ENCODE measurements at regions not wholly inside any gene's neighbourhood (a gene's known extent, or its start where the extent isn't known, plus 50 kb on each side); places are given as distances from the start of the nearest gene placed in this dataset.

DNA sequence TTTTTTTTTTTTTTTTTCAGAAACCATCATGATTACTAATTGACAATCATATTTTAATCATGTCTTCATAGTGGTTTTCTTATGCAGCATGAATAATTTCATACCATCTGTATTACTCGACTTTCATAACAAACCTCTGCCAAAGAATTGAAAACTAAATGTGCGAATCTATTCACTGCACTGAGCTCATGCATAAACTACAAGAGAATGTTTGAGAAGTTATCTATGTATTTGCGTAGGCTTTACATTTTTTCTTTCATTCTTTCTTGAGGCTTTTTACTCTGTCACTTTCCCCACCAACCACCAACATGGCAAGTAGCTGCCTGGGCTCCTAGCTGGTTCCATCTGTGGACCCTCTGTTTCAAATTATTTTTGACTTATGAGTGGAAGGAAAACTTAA lies 1761.0 kb downstream of the STIM2 start:
- H3K79me2 ChIP-seq (ENCODE audit: control insufficient read depth, low read length) = no peaks in the 10 kb centered on the region
- H3K27ac ChIP-seq (ENCODE audit: low read depth, low read length) = no peak overlapping the region
- no peaks in the 10 kb centered on the region for H4K20me1 ChIP-seq (ENCODE audit: control insufficient read depth, insufficient read depth, low read depth, low read length)
- no peak overlapping the region for H3K4me3 ChIP-seq (ENCODE audit: low read length)
- TF ChIP-seq EZH2phosphoT487 (IDR thresholded peaks at IDR 0.05; ENCODE audit: borderline replicate concordance, low read length) = no peak
- TF ChIP-seq CTCF (IDR thresholded peaks at IDR 0.05; ENCODE audit: low read depth, low read length, poor library complexity, severe bottlenecking) = no peak
- H3F3A ChIP-seq (ENCODE audit: control insufficient read depth, insufficient read depth) = no peaks in the 10 kb centered on the region
- H3K9me2 ChIP-seq (replicated peaks; ENCODE audit: control insufficient read depth, low read length) = no peaks in the 10 kb centered on the region
- H3K4me2 ChIP-seq (ENCODE audit: low read length) = no peak overlapping the region
- H3K36me3 ChIP-seq (ENCODE audit: control insufficient read depth, low read length) = no peaks in the 10 kb centered on the region
- no peaks in the 10 kb centered on the region for H3K9me3 ChIP-seq (ENCODE audit: control insufficient read depth, insufficient read depth, low read length)
- H3K4me1 ChIP-seq (ENCODE audit: control insufficient read depth, low read length) = no peaks in the 10 kb centered on the region
- H3K27me3 ChIP-seq (ENCODE audit: control insufficient read depth, low read length) = no peaks in the 10 kb centered on the region

GRCh38 chr4:28636971-28637370 lies 1776.3 kb downstream of the STIM2 start:
- no peaks in the 10 kb centered on the region for H3F3A ChIP-seq (ENCODE audit: control insufficient read depth, insufficient read depth)
- H3K4me3 ChIP-seq (ENCODE audit: low read length) = no peak overlapping the region
- no peak for TF ChIP-seq EZH2phosphoT487 (IDR thresholded peaks at IDR 0.05; ENCODE audit: borderline replicate concordance, low read length)
- no peak for TF ChIP-seq CTCF (IDR thresholded peaks at IDR 0.05; ENCODE audit: low read depth, low read length, poor library complexity, severe bottlenecking)
- no peaks in the 10 kb centered on the region for H3K79me2 ChIP-seq (ENCODE audit: control insufficient read depth, low read length)
- no peak overlapping the region for H3K27ac ChIP-seq (ENCODE audit: low read depth, low read length)
- H3K4me2 ChIP-seq (ENCODE audit: low read length) = no peak overlapping the region
- H3K9me3 ChIP-seq (ENCODE audit: control insufficient read depth, insufficient read depth, low read length) = no peaks in the 10 kb centered on the region
- no peaks in the 10 kb centered on the region for H3K9me2 ChIP-seq (replicated peaks; ENCODE audit: control insufficient read depth, low read length)
- H3K27me3 ChIP-seq (ENCODE audit: control insufficient read depth, low read length) = no peaks in the 10 kb centered on the region
- no peaks in the 10 kb centered on the region for H4K20me1 ChIP-seq (ENCODE audit: control insufficient read depth, insufficient read depth, low read depth, low read length)
- no peaks in the 10 kb centered on the region for H3K4me1 ChIP-seq (ENCODE audit: control insufficient read depth, low read length)
- H3K36me3 ChIP-seq (ENCODE audit: control insufficient read depth, low read length) = no peaks in the 10 kb centered on the region

GRCh38 chr4:28639747-28640146 lies 1779.1 kb downstream of the STIM2 start:
- Histone ChIP-seq H4K20me1 (ENCODE audit: control insufficient read depth, insufficient read depth, low read depth, low read length) (no peaks in the 10 kb centered on the region), H3K9me3 (ENCODE audit: control insufficient read depth, insufficient read depth, low read length) (no peaks in the 10 kb centered on the region), H3F3A (ENCODE audit: control insufficient read depth, insufficient read depth) (no peaks in the 10 kb centered on the region), H3K4me2 (ENCODE audit: low read length) (no peak overlapping the region), H3K79me2 (ENCODE audit: control insufficient read depth, low read length) (no peaks in the 10 kb centered on the region), H3K36me3 (ENCODE audit: control insufficient read depth, low read length) (no peaks in the 10 kb centered on the region), H3K4me3 (ENCODE audit: low read length) (no peak overlapping the region), H3K27me3 (ENCODE audit: control insufficient read depth, low read length) (no peaks in the 10 kb centered on the region), H3K4me1 (ENCODE audit: control insufficient read depth, low read length) (no peaks in the 10 kb centered on the region), H3K9me2 (replicated peaks; ENCODE audit: control insufficient read depth, low read length) (no peaks in the 10 kb centered on the region), H3K27ac (ENCODE audit: low read depth, low read length) (no peak overlapping the region)
- TF ChIP-seq CTCF (IDR thresholded peaks at IDR 0.05; ENCODE audit: low read depth, low read length, poor library complexity, severe bottlenecking) = no peak
- TF ChIP-seq EZH2phosphoT487 (IDR thresholded peaks at IDR 0.05; ENCODE audit: borderline replicate concordance, low read length) = no peak

DNA sequence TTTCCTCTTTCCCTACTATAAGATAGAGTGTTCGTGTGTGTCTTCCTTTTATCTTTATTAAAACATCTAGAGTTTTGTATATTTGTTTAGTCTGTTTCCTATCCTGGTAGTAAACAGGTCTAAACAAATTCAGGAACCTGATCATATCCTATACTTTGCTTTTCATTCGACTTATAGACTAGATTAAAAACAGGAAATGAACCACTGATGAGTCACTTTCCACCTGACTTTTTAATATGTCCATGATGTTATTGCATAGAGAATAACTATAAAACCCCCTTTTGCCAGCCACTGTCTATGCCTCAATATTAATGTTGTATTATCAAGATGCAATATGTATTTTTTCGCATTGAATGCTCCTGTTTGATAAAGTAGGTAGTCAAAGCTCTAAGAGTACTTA lies 1794.0 kb downstream of the STIM2 start:
- TF ChIP-seq EZH2phosphoT487 (IDR thresholded peaks at IDR 0.05; ENCODE audit: borderline replicate concordance, low read length) (no peak), CTCF (IDR thresholded peaks at IDR 0.05; ENCODE audit: low read depth, low read length, poor library complexity, severe bottlenecking) (no peak)
- no peak overlapping the region for H3K4me3 ChIP-seq (ENCODE audit: low read length)
- no peaks in the 10 kb centered on the region for H4K20me1 ChIP-seq (ENCODE audit: control insufficient read depth, insufficient read depth, low read depth, low read length)
- H3K79me2 ChIP-seq (ENCODE audit: control insufficient read depth, low read length) = no peaks in the 10 kb centered on the region
- no peaks in the 10 kb centered on the region for H3K36me3 ChIP-seq (ENCODE audit: control insufficient read depth, low read length)
- no peak overlapping the region for H3K27ac ChIP-seq (ENCODE audit: low read depth, low read length)
- H3K9me3 ChIP-seq (ENCODE audit: control insufficient read depth, insufficient read depth, low read length) = no peaks in the 10 kb centered on the region
- no peaks in the 10 kb centered on the region for H3K27me3 ChIP-seq (ENCODE audit: control insufficient read depth, low read length)
- no peaks in the 10 kb centered on the region for H3F3A ChIP-seq (ENCODE audit: control insufficient read depth, insufficient read depth)
- no peaks in the 10 kb centered on the region for H3K4me1 ChIP-seq (ENCODE audit: control insufficient read depth, low read length)
- H3K4me2 ChIP-seq (ENCODE audit: low read length) = no peak overlapping the region
- no peaks in the 10 kb centered on the region for H3K9me2 ChIP-seq (replicated peaks; ENCODE audit: control insufficient read depth, low read length)

Data from DOHH2 (cell line).